ENCODE measurements at regions not wholly inside any gene's neighbourhood (a gene's known extent, or its start where the extent isn't known, plus 50 kb on each side); places are given as distances from the start of the nearest gene placed in this dataset.

DNA sequence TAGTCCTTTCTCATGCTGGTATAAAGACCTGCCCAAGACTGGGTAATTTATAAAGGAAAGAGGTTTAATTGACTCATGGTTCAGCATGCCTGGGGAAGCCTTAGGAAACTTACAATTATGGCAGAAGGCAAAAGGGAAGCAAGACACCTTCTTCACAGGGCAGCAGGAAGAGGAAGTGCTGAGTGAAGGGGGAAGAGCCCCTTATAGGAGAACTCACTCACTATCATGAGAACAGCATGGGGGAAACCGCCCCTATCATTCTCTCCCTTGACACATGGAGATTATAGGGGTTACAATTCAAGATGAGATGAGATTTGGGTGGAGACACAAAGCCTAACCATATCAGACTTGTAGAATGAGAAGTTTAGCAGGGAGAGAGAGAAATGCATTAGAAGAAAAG lies 373.3 kb upstream of the DIAPH2 start:
- no peak for DNase-seq (ENCODE audit: low spot score)

DNA sequence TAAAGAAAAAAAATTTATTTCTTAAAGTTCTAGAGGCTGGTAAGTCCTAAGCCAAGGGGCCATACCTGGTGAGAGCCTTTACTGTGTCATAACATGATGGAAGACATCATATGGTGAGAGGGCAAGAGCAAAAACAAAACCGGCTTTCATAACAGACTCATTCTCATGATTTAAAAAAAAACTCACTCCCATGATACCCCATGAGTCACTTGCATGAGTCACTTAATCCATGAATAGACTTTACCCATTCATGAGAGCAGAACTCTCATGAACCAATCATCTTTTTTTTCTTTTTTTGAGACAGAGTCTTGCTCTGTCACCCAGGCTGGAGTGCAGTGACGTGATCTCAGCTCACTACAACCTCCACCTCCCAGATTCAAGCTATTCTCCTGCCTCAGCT lies 369.7 kb upstream of the DIAPH2 start:
- DNase-seq (ENCODE audit: low spot score) = peak; percentile 7

DNA sequence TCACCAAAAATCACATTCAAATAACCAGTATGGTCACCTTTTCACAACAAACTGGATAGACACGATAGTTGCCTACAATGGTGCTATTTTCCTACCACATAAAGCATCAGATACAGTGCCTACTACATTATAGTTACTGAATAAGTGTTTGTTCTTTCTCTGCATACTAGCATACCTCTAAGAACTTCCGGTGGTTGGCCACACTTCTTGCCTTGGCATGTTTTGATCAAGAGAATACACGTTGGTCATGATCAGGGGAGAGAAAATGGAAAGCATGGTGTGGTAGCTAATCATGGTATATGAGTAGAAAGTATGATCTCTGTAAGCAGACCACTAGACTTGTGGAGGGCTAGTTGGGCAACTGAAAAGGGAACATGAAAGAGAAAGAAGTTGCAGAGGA lies 322.8 kb upstream of the DIAPH2 start:
- no peak for DNase-seq (ENCODE audit: low spot score)

DNA sequence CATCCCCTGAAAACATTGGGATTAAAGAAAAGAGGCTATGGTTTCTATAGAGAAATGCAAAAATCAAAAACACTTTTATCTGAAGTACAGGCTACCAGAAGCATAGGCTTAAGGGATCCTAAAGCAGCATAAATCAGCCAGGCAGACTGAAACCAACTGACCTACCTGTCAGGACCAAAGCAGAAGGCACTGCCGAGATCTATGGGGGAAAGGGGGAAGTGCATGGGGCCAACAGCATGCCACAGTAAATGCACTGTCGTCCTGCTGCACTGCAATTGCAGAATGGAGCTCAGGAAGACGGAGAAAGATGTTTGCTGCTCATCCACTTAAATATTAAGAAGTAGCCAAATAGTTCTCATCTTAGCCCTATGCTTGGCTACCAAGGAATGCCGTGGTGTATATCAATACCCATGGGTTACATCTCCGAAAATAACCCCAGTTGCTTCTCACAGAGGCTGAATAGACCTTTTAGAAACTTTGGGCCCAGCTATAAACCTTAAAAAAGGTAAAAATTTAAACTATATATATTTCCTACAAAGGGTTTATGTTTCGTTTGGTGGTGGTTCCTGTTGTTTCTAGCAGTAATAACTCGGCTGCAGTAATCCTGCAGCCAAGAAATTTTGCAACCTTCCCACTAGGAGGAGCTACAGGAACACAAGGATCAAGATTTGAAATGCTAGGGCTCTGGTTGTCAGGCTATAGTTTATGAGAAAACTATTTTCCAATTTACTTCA lies 312.2 kb upstream of the DIAPH2 start:
- peak; percentile 14 for DNase-seq (ENCODE audit: low spot score)

DNA sequence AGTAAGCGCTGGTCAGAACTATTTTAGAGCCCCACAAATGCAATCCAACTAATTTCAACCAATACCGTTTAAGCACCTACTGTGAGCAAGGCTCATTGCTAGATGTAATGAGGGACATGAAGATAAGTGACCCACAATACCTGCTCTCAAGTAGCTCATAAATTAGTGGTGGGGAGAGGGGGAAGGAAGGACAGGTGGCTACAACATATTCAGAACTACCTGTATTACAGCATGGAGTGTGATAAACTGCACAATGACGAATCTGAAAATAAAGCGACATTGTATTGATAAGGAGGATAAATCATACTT lies 311.6 kb upstream of the DIAPH2 start:
- no peak for DNase-seq (ENCODE audit: low spot score)

GRCh38 chrX:96376266-96376665 lies 308.4 kb upstream of the DIAPH2 start:
- DNase-seq (ENCODE audit: low spot score) = no peak

DNA sequence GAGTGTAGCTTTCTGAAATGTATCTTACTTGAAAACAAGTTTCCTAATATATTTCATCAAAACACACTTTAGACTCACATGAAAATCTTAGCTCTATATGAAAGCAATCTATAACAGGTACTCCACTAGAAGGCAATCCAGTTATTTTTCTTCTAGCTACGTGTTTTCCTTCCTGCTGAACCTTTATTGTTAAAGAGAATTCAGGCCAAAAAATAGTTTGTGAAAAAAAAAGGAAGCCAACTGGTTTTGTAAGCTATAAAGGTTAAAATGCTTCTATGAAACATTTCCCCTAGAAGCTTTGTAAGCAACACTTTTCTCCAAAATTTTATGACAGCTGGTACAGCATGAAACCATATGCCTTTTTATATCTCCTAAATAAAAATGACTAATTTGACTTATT lies 304.7 kb upstream of the DIAPH2 start:
- DNase-seq (ENCODE audit: low spot score) = no peak

GRCh38 chrX:96382018-96382417 lies 302.6 kb upstream of the DIAPH2 start:
- DNase-seq (ENCODE audit: low spot score) = no peak

GRCh38 chrX:96383428-96383827 lies 301.2 kb upstream of the DIAPH2 start:
- DNase-seq (ENCODE audit: low spot score) = no peak

GRCh38 chrX:96386325-96386724 lies 298.3 kb upstream of the DIAPH2 start:
- no peak for DNase-seq (ENCODE audit: low spot score)

GRCh38 chrX:96386981-96387380 lies 297.7 kb upstream of the DIAPH2 start:
- no peak for DNase-seq (ENCODE audit: low spot score)

DNA sequence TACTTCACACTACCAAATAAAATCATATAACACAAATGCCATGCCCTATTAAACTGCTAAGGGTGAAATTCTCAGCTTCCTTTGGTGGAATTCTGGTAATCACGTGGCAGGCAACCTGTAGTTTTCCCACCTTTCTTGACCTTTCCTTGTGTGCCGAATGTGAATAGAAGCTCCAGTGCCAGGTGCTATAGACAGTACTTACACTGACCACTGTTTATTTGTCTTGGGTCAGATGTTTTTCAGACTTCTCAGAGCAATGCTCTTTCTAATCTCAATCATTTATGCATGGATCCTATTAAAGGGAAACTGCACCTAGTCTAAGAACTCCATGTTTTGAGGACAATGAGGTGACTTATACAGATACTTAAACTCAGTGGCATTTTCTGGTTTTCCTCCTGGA lies 296.8 kb upstream of the DIAPH2 start:
- DNase-seq (ENCODE audit: low spot score) = no peak

- DNase-seq (ENCODE audit: low spot score) = no peak
These were observed 295.2 kb upstream of the DIAPH2 start for GRCh38 chrX:96389281-96390047.

DNA sequence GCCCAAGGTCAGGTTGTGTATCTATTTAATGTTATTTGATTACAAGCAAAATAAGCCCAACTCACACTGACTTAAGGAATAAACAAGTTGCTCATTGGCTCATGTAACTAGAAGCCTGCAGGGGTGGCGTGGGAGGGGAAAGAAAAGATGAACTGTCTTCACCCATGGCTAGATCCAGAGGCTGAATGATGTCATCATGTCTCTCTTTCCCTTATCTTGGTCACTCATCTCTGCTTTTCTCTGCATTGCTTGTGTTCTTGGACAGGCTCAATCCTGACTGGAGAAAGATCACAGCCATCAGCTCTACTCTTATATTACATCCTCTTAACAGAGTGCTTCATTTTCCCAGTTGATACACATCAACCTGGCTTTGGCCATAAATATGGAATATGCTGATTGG lies 290.0 kb upstream of the DIAPH2 start:
- no peak for DNase-seq (ENCODE audit: low spot score)

DNA sequence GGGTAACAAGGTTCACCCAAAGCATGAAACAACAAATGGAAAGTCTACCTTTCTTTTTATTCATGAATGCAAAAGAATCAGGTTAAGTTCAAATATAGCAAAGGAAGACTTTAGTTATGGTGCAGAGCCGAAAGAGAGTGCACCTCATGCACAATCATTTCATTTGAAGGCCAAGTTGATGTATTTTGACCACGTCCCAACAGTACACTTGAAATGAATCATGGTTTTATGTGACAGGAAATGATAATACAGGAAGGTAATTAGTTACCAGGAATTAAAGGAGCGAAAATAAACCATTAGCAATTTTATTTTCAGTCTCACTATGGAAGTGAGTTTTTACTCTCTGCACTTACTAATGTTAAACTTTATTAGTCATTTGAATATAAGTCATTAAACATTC lies 281.2 kb upstream of the DIAPH2 start:
- DNase-seq (ENCODE audit: low spot score) = no peak

- DNase-seq (ENCODE audit: low spot score) = no peak
These were observed 278.8 kb upstream of the DIAPH2 start for GRCh38 chrX:96405842-96406241.

- DNase-seq (ENCODE audit: low spot score) = peak; percentile 5
These were observed 277.6 kb upstream of the DIAPH2 start for GRCh38 chrX:96407072-96407471.

DNA sequence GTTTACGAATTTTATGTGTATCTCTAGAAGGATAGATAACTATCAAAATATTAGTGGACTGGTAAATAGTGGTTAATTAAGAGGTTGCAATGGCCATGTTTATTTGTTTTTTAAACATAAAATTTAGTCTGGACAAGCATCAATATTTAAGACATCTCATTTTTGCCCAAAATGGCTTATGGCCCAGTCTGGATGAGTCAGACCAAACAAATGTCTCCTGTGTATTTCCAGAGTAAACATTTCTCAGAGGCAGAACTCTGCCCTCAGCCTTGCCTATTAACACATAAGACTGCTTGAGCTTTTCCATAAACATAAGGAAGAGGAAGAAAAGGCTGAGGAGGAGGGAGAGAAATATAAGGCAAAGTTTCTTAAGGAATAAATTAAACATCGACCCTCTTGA lies 277.1 kb upstream of the DIAPH2 start:
- peak; percentile 43 for DNase-seq (ENCODE audit: low spot score)

DNA sequence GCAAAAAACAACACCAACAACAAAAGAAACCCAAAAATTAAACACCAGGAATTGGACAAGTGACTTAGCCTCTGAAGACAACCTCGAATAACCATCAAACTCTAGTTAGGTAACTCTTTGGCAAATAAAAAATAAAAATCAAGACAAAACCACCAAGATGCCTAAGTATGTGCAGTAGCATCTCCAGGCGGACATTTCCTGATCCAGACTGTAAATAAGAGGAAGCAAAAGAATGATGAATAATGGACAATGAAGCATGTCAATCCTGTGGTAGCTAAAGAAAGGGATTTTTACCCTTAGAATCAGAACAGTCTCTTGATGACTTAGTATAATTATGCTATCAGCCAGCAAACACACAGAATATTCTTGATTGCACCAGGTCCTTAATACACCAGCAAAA lies 276.7 kb upstream of the DIAPH2 start:
- no peak for DNase-seq (ENCODE audit: low spot score)

GRCh38 chrX:96410927-96411326 lies 273.7 kb upstream of the DIAPH2 start:
- no peak for DNase-seq (ENCODE audit: low spot score)

DNA sequence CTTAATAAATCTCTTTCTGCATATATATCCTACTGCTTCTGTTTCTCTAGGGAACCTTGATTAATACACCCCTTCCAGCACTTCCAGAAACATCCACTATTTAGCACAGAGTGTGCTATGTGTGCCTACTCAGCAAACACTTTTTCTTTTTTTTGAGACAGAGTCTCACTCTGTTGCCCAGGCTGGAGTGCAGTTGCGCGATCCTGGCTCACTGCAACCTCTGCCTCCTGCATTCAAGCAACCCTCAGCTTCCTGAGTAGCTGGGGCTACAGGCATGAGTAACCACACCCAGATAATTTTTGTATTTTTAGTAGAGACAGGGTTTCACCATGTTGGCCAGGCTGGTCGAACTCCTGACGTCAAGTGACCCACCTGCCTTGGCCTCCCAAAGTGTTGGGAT lies 266.9 kb upstream of the DIAPH2 start:
- no peak for DNase-seq (ENCODE audit: low spot score)

GRCh38 chrX:96424007-96424406 lies 260.6 kb upstream of the DIAPH2 start:
- DNase-seq (ENCODE audit: low spot score) = no peak

DNA sequence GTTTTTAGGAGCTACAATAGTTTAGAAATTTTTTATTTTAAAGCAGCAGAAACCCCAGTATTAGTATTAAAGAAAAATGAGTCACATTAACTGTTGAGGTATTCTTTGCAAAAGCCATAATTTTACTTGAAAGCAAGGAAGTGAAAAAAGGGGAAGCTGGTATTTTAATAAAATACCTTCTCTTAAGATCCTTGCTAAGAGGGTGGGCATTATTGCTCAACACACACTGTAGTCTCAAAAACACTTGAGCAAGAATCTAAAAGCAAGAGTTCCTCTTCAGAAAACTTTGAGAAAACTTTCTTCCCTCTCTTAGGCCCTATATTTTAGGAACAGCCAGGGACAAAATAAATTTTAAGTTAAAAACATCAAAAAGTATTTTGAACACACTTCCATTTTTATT lies 259.4 kb upstream of the DIAPH2 start:
- DNase-seq (ENCODE audit: low spot score) = no peak
